ENCODE measurements at regions not wholly inside any gene's neighbourhood (a gene's known extent, or its start where the extent isn't known, plus 50 kb on each side); places are given as distances from the start of the nearest gene placed in this dataset.

DNA sequence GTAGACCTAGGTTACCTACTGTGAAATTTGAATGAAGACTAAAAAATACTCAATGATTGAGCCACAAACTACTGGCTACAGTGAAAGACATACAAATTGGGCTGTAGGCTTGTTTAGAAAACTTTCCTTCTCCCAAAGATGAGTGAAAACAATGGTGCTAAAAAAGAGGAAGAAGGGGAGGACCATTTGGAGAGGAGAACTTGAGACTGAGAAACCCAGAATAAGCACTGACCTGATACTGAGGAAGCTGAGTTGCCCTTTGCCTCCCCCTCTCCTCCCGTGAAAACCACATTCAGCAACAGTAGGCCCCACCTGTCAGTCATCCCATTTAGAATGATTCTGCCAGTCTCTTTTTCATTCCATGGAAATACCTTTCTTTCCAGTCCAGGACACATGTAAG is 484.0 kb upstream of the TGFBR2 start:
- no peak overlapping the region for H3K4me3 ChIP-seq (ENCODE audit: insufficient read depth, low read length)
- TF ChIP-seq CTCF (IDR thresholded peaks at IDR 0.05; ENCODE audit: extremely low read depth, low read depth, low read length), result no peak
- no peak for DNase-seq (ENCODE audit: insufficient read length, low spot score, missing footprints)
- no peaks in the 10 kb centered on the region for H3K9me3 ChIP-seq (ENCODE audit: low read depth, low read length)
- no peaks in the 10 kb centered on the region for H3K4me1 ChIP-seq (ENCODE audit: insufficient read depth, low read length)
- no peaks in the 10 kb centered on the region for H3K36me3 ChIP-seq (ENCODE audit: insufficient read depth, low read length)
- H3K27ac ChIP-seq (ENCODE audit: low read depth, low read length), result no peak overlapping the region
- H3K79me2 ChIP-seq (ENCODE audit: insufficient read depth, low read length), result no peaks in the 10 kb centered on the region
- no peaks in the 10 kb centered on the region for H4K20me1 ChIP-seq (ENCODE audit: insufficient read depth, low read length)
- H3K4me2 ChIP-seq (ENCODE audit: insufficient read depth, low read length), result no peak overlapping the region
- H2AFZ ChIP-seq (ENCODE audit: low read length), result no peak overlapping the region
- no peaks in the 10 kb centered on the region for H3K27me3 ChIP-seq (ENCODE audit: insufficient read depth, low read length)

- Histone ChIP-seq H3K4me1 (ENCODE audit: insufficient read depth, low read length) (no peaks in the 10 kb centered on the region), H3K9me3 (ENCODE audit: low read depth, low read length) (no peaks in the 10 kb centered on the region), H3K4me3 (ENCODE audit: insufficient read depth, low read length) (no peak overlapping the region), H3K36me3 (ENCODE audit: insufficient read depth, low read length) (no peaks in the 10 kb centered on the region), H3K79me2 (ENCODE audit: insufficient read depth, low read length) (no peaks in the 10 kb centered on the region), H4K20me1 (ENCODE audit: insufficient read depth, low read length) (no peaks in the 10 kb centered on the region), H3K4me2 (ENCODE audit: insufficient read depth, low read length) (no peak overlapping the region), H3K27me3 (ENCODE audit: insufficient read depth, low read length) (no peaks in the 10 kb centered on the region), H2AFZ (ENCODE audit: low read length) (no peak overlapping the region), H3K27ac (ENCODE audit: low read depth, low read length) (no peak overlapping the region)
- no peak for DNase-seq (ENCODE audit: insufficient read length, low spot score, missing footprints)
- no peak for TF ChIP-seq CTCF (IDR thresholded peaks at IDR 0.05; ENCODE audit: extremely low read depth, low read depth, low read length)
These were observed 483.2 kb upstream of the TGFBR2 start for GRCh38 chr3:30123224-30123623.

DNA sequence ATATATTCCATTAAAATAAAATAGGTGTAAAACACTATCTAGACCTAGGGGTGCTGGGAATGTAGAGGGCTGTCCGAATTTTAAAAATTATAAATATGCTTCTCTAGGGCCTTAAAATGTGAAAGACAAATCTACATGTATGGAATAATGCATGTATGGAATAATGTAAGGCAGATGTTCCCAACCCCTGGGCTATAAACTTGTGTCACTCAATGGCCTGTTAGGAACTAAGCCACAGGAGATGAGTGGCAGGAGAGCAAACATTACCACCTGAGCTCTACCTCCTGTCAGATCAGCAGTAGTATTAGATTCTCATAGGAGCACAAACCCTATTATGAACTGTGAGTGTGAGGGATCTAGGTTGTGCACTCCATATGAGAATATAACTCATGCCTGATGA is 482.6 kb upstream of the TGFBR2 start:
- H3K27ac ChIP-seq (ENCODE audit: low read depth, low read length), result no peak overlapping the region

More for the DNA sequence above, 482.6 kb upstream of the TGFBR2 start:
- DNase-seq (ENCODE audit: insufficient read length, low spot score, missing footprints), result no peak
- Histone ChIP-seq H2AFZ (ENCODE audit: low read length) (no peak overlapping the region), H3K4me1 (ENCODE audit: insufficient read depth, low read length) (no peaks in the 10 kb centered on the region), H3K27me3 (ENCODE audit: insufficient read depth, low read length) (no peaks in the 10 kb centered on the region), H3K4me2 (ENCODE audit: insufficient read depth, low read length) (no peak overlapping the region), H3K79me2 (ENCODE audit: insufficient read depth, low read length) (no peaks in the 10 kb centered on the region), H3K4me3 (ENCODE audit: insufficient read depth, low read length) (no peak overlapping the region), H3K36me3 (ENCODE audit: insufficient read depth, low read length) (no peaks in the 10 kb centered on the region), H4K20me1 (ENCODE audit: insufficient read depth, low read length) (no peaks in the 10 kb centered on the region), H3K9me3 (ENCODE audit: low read depth, low read length) (no peaks in the 10 kb centered on the region)
- no peak for TF ChIP-seq CTCF (IDR thresholded peaks at IDR 0.05; ENCODE audit: extremely low read depth, low read depth, low read length)
